Endodermal cell (in vitro differentiated cells): ENCODE measurements at regions not wholly inside any gene's neighbourhood (a gene's known extent, or its start where the extent isn't known, plus 50 kb on each side); places are given as distances from the start of the nearest gene placed in this dataset.

Experiments used
- DNase-seq: peaks from one replicate; pipeline ENCODE4 v3.0.0-alpha.2; 2017
- H3K27ac ChIP-seq: 2 replicates; pipeline ENCODE4 v1.5.1; 2013; ENCODE audit warnings: mild to moderate bottlenecking, low read depth, low read length, moderate library complexity
- H3K27me3 ChIP-seq: 2 replicates; pipeline ENCODE4 v1.6.1; 2013; ENCODE audit warnings: mild to moderate bottlenecking, low read length, moderate library complexity; ENCODE audit not compliant: insufficient read depth, control insufficient read depth, poor library complexity, severe bottlenecking
- H3K36me3 ChIP-seq: 2 replicates; pipeline ENCODE4 v1.7.0; 2013; ENCODE audit warnings: mild to moderate bottlenecking, low read length, moderate library complexity; ENCODE audit not compliant: control insufficient read depth, insufficient read depth
- H3K4me1 ChIP-seq: one replicate; pipeline ENCODE4 v1.7.0; 2013; ENCODE audit warnings: low read length; ENCODE audit not compliant: control insufficient read depth, insufficient read depth
- H3K4me3 ChIP-seq: 2 replicates; pipeline ENCODE4 v1.5.1; 2013; ENCODE audit warnings: mild to moderate bottlenecking, low read length, moderate library complexity
- H3K9ac ChIP-seq: 2 replicates; pipeline ENCODE4 v1.6.1; 2013; ENCODE audit warnings: mild to moderate bottlenecking, low read length, moderate library complexity; ENCODE audit not compliant: poor library complexity, severe bottlenecking; ENCODE audit errors: extremely low read depth
- H3K9me3 ChIP-seq: 2 replicates; pipeline ENCODE4 v1.6.1; 2013; ENCODE audit warnings: mild to moderate bottlenecking, low read length, moderate library complexity; ENCODE audit not compliant: control insufficient read depth
- H3K27ac Mint-ChIP-seq: 2 replicates; pipeline ENCODE4 v1.8.0; 2020; ENCODE audit warnings: mixed read lengths
- H3K27me3 Mint-ChIP-seq: 2 replicates; pipeline ENCODE4 v1.8.0; 2021; ENCODE audit warnings: mild to moderate bottlenecking, mixed read lengths; ENCODE audit not compliant: insufficient read depth
- H3K36me3 Mint-ChIP-seq: 2 replicates; pipeline ENCODE4 v1.8.0; 2020; ENCODE audit warnings: low read depth, mixed read lengths
- H3K4me1 Mint-ChIP-seq: 2 replicates; pipeline ENCODE4 v1.8.0; 2020; ENCODE audit warnings: mixed read lengths
- H3K4me3 Mint-ChIP-seq: 2 replicates; pipeline ENCODE4 v1.8.0; 2020; ENCODE audit warnings: mild to moderate bottlenecking, moderate library complexity, mixed read lengths
- H3K9me3 Mint-ChIP-seq: 2 replicates; pipeline ENCODE4 v1.8.0; 2020; ENCODE audit warnings: mild to moderate bottlenecking, mixed read lengths
- CTCF ChIP-seq: fragments of 200-600 bp; sonication (generic); conservative IDR thresholded peaks from 2 replicates; pipeline ENCODE4 v1.5.0; 2021; ENCODE audit warnings: antibody characterized with exemption, mild to moderate bottlenecking
- WGBS, 2 experiments: methylation state at CpG; one replicate each; pipeline versions ENCODE4 v1.1.5 to v1.1.7; 2013; ENCODE audit warnings: missing lambda C conversion rate in 2 of 2, mixed read lengths in 1 of 2; ENCODE audit not compliant: insufficient coverage in 1 of 2, insufficient read length in 1 of 2; 5-methylcytosine and 5-hydroxymethylcytosine counted together

DNA sequence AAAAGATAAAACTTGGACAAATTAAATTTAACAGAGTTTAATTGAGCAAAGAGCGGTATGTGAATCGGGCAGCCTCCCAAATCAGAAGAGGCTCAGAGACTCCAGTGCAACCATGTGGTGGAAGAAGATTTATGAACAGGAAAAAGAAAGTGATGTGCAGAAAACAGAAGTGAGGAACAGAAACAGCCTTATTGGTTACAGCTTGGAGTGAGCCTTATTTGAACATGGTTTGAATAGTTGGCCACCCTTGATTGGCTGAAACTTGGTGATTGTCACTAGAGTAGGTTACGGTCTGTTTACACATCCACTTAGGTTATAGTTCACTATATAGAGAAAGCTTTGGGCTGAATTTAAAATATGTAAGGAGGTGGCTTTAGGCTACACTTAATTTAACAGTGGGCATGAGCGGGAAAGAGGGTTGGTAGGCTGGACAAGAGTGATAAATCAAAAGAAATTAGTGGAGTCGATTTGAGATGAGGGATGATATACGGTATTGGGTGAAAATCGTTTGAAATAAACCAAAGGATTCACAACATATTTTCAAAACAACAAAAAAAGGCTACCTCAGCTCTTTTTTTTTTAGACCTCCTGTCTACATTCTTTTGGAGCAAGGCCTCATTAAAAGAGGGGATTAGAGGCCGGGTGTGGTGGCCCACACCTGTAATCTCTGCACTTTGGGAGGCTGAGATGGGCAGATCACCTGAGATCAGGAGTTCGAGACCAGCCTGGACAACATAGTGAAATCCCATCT is 84.3 kb upstream of the PREP start:
- Mint-ChIP-seq H3K36me3 (no peaks in the 10 kb centered on the region), H3K9me3 (no peaks in the 10 kb centered on the region), H3K27ac (no peak overlapping the region), H3K4me3 (no peak overlapping the region), H3K4me1 (peaks cover 34% of the 10 kb centered on the region), H3K27me3 (no peaks in the 10 kb centered on the region)
- H3K4me1 ChIP-seq, result peaks cover 5% of the 10 kb centered on the region
- TF ChIP-seq CTCF, result no peak
- H3K4me3 ChIP-seq, result no peak overlapping the region
- no peaks in the 10 kb centered on the region for H3K36me3 ChIP-seq
- DNase-seq, result no peak
- 96 to 100% methylated on average over 5 to 8 of the region's 9 CpGs for WGBS, 2 experiments
- no peaks in the 10 kb centered on the region for H3K9me3 ChIP-seq
- no peaks in the 10 kb centered on the region for H3K27me3 ChIP-seq
- no peak overlapping the region for H3K27ac ChIP-seq
- H3K9ac ChIP-seq, result no peak overlapping the region

DNA sequence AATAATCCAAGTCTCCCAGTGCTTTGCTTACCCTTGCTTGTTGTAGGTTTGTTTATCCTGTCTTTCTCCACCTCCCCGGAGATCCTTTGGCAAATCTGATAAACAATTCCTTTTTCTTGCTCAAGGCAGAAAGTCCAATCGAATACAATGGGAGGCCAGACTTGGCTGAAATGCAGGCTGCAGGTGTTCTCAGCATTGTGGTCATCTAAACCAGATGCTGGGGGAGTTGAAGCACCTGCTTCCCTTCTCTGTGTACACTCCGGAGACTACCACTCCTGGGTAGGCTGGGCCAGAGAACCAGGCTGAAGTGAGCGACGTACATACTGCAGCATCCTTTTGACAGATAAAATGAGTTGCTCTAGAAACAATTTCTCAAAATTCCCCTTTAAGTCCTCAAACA is 82.6 kb upstream of the PREP start:
- 81 to 86% methylated on average over 2 to 5 of the region's 5 CpGs for WGBS, 2 experiments
- Mint-ChIP-seq H3K4me1 (peaks cover 34% of the 10 kb centered on the region), H3K27ac (no peak overlapping the region), H3K27me3 (no peaks in the 10 kb centered on the region), H3K4me3 (no peak overlapping the region), H3K9me3 (no peaks in the 10 kb centered on the region), H3K36me3 (no peaks in the 10 kb centered on the region)
- peak overlapping the region; percentile 39 for H3K4me3 ChIP-seq
- H3K4me1 ChIP-seq, result peaks cover 5% of the 10 kb centered on the region
- H3K9me3 ChIP-seq, result no peaks in the 10 kb centered on the region
- peak overlapping the region; percentile 7 for H3K27ac ChIP-seq
- no peak for TF ChIP-seq CTCF
- no peaks in the 10 kb centered on the region for H3K36me3 ChIP-seq
- peak; percentile 52 for DNase-seq
- H3K27me3 ChIP-seq, result no peaks in the 10 kb centered on the region
- H3K9ac ChIP-seq, result no peak overlapping the region

DNA sequence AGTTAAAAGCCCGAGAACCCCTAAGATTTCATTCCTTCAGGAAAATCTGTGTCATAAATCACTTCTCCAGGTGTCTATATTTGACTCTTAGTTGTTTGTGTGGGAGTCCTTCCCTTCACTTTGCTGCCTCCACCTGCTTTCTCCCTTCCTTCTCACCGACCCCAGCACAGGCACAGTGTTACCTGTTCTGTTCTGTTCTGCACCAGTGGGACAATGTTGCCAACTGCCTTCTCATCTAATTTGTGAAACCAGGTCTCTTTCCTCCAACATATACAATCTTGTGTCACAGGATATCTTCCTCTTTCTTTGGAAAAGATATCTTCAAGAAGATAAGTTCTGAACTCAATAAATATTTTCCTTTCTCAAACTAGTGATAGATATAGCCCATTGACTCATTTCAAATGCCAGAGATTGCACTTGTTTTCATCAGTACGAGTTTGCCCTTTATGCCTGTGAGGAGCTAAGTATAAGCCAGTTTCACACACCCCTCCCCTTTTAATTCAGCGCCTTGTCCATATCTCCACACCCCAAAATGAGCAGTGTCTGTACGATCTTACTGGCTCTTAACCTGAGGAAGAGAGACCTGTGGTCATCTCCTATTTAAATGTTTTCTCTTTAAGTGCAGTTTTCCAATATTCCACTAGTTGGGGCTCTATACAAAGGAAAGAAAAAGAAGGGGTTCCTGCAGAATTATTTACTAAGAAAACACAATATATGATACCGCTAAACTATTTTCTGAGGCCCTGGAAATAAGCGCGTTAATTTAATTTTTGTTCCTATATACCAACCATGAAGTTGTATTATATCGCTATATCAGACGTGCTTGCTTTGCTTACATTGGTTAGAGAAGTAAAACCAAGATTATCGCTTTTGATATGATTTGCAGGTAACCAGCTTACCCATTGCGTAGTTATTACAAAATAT is 81.6 kb upstream of the PREP start:
- Histone ChIP-seq H3K9me3 (no peaks in the 10 kb centered on the region), H3K27me3 (no peaks in the 10 kb centered on the region), H3K27ac (peak overlapping the region; percentile 7), H3K4me1 (peaks cover 5% of the 10 kb centered on the region), H3K9ac (no peak overlapping the region), H3K36me3 (no peaks in the 10 kb centered on the region), H3K4me3 (peak overlapping the region; percentile 39)
- Mint-ChIP-seq H3K27ac (no peak overlapping the region), H3K36me3 (no peaks in the 10 kb centered on the region), H3K27me3 (no peaks in the 10 kb centered on the region), H3K9me3 (no peaks in the 10 kb centered on the region), H3K4me1 (peaks cover 34% of the 10 kb centered on the region), H3K4me3 (no peak overlapping the region)
- TF ChIP-seq CTCF, result peak; percentile 90
- DNase-seq, result no peak
- 60 to 74% methylated on average over 10 to 12 of the region's 12 CpGs for WGBS, 2 experiments
